IMR-90 (cell line): ENCODE measurements at regions not wholly inside any gene's neighbourhood (a gene's known extent, or its start where the extent isn't known, plus 50 kb on each side); places are given as distances from the start of the nearest gene placed in this dataset.
"Not testable (repeated sequence)": the region's sequence is repeated elsewhere in the genome, so short reads cannot be mapped to it uniquely, and the experiment has no call there.

Source experiments
- ATAC-seq: fragments of 200-7000 bp; cut with Tn5 transposase; 2 replicates; pipeline ENCODE4 v1.9.1; 2020; ENCODE audit warnings: low read depth, mild to moderate bottlenecking, moderate library complexity
- BruUV-seq: library from RNA; stranded (reverse); fragments of 400-500 nt; replicated peaks from 2 replicates; lab custom pipeline; 2021; lab: Mats Ljungman, UMichigan
- CTCF ChIA-PET: fragments of 300-600 bp; formaldehyde crosslinking; extraction: SDS; loops from one replicate; lab custom pipeline; 2021; ENCODE audit warnings: antibody characterized with exemption; lab: Yijun Ruan, JAX
- POLR2A ChIA-PET: fragments of 300-600 bp; sonication (Branson Sonifier 250); formaldehyde crosslinking; loops from one replicate; lab custom pipeline; 2022; ENCODE audit warnings: antibody characterized with exemption; ENCODE audit not compliant: unreplicated experiment; lab: Charles Lee
- DNase-seq: peaks from one replicate; pipeline ENCODE4 v3.0.0; 2013
- H2AFZ ChIP-seq: replicated peaks from 2 replicates; pipeline ENCODE3; 2013; ENCODE audit warnings: low read length, mild to moderate bottlenecking; ENCODE audit not compliant: poor library complexity
- H2AK5ac ChIP-seq: 2 replicates; pipeline ENCODE4 v1.6.1; 2013; ENCODE audit warnings: low read depth, low read length, inconsistent platforms
- H2AK9ac ChIP-seq: replicated peaks from 2 replicates; pipeline ENCODE3; 2013; ENCODE audit warnings: mild to moderate bottlenecking, low read depth, low read length, moderate library complexity; ENCODE audit not compliant: poor library complexity
- H2BK120ac ChIP-seq: 2 replicates; pipeline ENCODE4 v1.6.1; 2013; ENCODE audit warnings: low read depth, low read length, inconsistent platforms
- H2BK15ac ChIP-seq: 3 replicates; pipeline ENCODE4 v1.6.1; 2013; ENCODE audit warnings: low read depth, low read length, inconsistent platforms
- H2BK20ac ChIP-seq: 2 replicates; pipeline ENCODE4 v1.6.1; 2013; ENCODE audit warnings: low read depth, mild to moderate bottlenecking, inconsistent platforms, low read length, moderate library complexity
- H2BK5ac ChIP-seq: 2 replicates; pipeline ENCODE4 v1.6.1; 2013; ENCODE audit warnings: mild to moderate bottlenecking, low read depth, low read length, inconsistent platforms; ENCODE audit not compliant: poor library complexity, severe bottlenecking
- H3K14ac ChIP-seq: replicated peaks from 2 replicates; pipeline ENCODE4 v1.6.1; 2013; ENCODE audit warnings: low read depth, low read length, inconsistent platforms
- H3K18ac ChIP-seq: 2 replicates; pipeline ENCODE4 v1.6.1; 2013; ENCODE audit warnings: low read depth, low read length, control low read depth
- H3K23ac ChIP-seq: 2 replicates; pipeline ENCODE4 v1.6.1; 2013; ENCODE audit warnings: low read depth, low read length, inconsistent platforms
- H3K27ac ChIP-seq: 2 replicates; pipeline ENCODE4 v1.5.1; 2013; ENCODE audit warnings: mild to moderate bottlenecking, control low read depth, low read length; ENCODE audit not compliant: insufficient read depth
- H3K27me3 ChIP-seq: 2 replicates; pipeline ENCODE4 v1.6.1; 2013; ENCODE audit warnings: low read length; ENCODE audit not compliant: control insufficient read depth, insufficient read depth
- H3K36me3 ChIP-seq: 2 replicates; pipeline ENCODE4 v1.6.1; 2013; ENCODE audit warnings: low read length, mixed read lengths; ENCODE audit not compliant: control insufficient read depth, insufficient read depth
- H3K4ac ChIP-seq: 2 replicates; pipeline ENCODE4 v1.6.1; 2013; ENCODE audit warnings: low read depth, low read length, inconsistent platforms
- H3K4me1 ChIP-seq: 2 replicates; pipeline ENCODE4 v1.6.1; 2013; ENCODE audit warnings: low read length, mixed read lengths; ENCODE audit not compliant: control insufficient read depth, insufficient read depth
- H3K4me2 ChIP-seq: 2 replicates; pipeline ENCODE4 v1.6.1; 2013; ENCODE audit warnings: low read depth, mild to moderate bottlenecking, control low read depth, low read length, moderate library complexity
- H3K4me3 ChIP-seq: 2 replicates; pipeline ENCODE4 v1.5.1; 2013; ENCODE audit warnings: low read depth, mild to moderate bottlenecking, control low read depth, low read length, moderate library complexity; ENCODE audit not compliant: insufficient read depth
- H3K56ac ChIP-seq: 2 replicates; pipeline ENCODE4 v1.6.1; 2013; ENCODE audit warnings: low read length, inconsistent platforms; ENCODE audit not compliant: insufficient read depth; ENCODE audit errors: extremely low read depth
- H3K79me1 ChIP-seq, 2 experiments: 2 replicates each; pipeline ENCODE4 v1.6.1; 2013; ENCODE audit warnings: low read length in 2 of 2, inconsistent platforms in 1 of 2, low read depth in 1 of 2
- H3K9ac ChIP-seq: 2 replicates; pipeline ENCODE4 v1.6.1; 2013; ENCODE audit warnings: low read depth, low read length, control low read depth
- H3K9me1 ChIP-seq: 2 replicates; pipeline ENCODE4 v1.6.1; 2013; ENCODE audit warnings: low read length, inconsistent platforms; ENCODE audit not compliant: insufficient read depth
- H3K9me3 ChIP-seq: 2 replicates; pipeline ENCODE4 v1.6.1; 2013; ENCODE audit warnings: low read length; ENCODE audit not compliant: control insufficient read depth, insufficient read depth
- H4K20me1 ChIP-seq: 2 replicates; pipeline ENCODE4 v1.6.1; 2013; ENCODE audit warnings: low read length, inconsistent platforms; ENCODE audit not compliant: insufficient read depth
- H4K5ac ChIP-seq: 2 replicates; pipeline ENCODE4 v1.6.1; 2013; ENCODE audit warnings: mild to moderate bottlenecking, low read depth, low read length, control low read depth
- H4K8ac ChIP-seq, 2 experiments: 2 replicates each; pipeline ENCODE4 v1.6.1; 2013; ENCODE audit warnings: low read depth in 2 of 2, low read length in 2 of 2, control low read depth in 1 of 2, inconsistent platforms in 1 of 2
- H4K91ac ChIP-seq: 2 replicates; pipeline ENCODE4 v1.6.1; 2013; ENCODE audit warnings: low read depth, low read length, inconsistent platforms; ENCODE audit not compliant: insufficient read depth
- WGBS, 2 experiments: methylation state at CpG; one replicate each; pipeline versions ENCODE4 v1.1.5 to v1.1.7; 2013; ENCODE audit warnings: missing lambda C conversion rate in 2 of 2; ENCODE audit not compliant: insufficient read length in 1 of 2; ENCODE audit errors: extremely low coverage in 2 of 2; 5-methylcytosine and 5-hydroxymethylcytosine counted together
- dilution Hi-C: fragments of 300-500 bp; cut with HindIII; formaldehyde crosslinking; loops from one replicate; pipeline ENCODE4 v1.14.3; 2018; ENCODE audit warnings: low sequenced_read_pairs; ENCODE audit not compliant: unreplicated experiment
- in situ Hi-C: fragments of 300-500 bp; cut with MboI; formaldehyde crosslinking; loops from 3 replicates; pipeline ENCODE4 v1.14.3; 2019; ENCODE audit warnings: low sequenced_read_pairs, inconsistent platforms, mixed read lengths
- intact Hi-C: fragments of 100-400 bp; cut with micrococcal nuclease; formaldehyde crosslinking; loops from 2 replicates; pipeline ENCODE4 v1.10.0; 2022

DNA sequence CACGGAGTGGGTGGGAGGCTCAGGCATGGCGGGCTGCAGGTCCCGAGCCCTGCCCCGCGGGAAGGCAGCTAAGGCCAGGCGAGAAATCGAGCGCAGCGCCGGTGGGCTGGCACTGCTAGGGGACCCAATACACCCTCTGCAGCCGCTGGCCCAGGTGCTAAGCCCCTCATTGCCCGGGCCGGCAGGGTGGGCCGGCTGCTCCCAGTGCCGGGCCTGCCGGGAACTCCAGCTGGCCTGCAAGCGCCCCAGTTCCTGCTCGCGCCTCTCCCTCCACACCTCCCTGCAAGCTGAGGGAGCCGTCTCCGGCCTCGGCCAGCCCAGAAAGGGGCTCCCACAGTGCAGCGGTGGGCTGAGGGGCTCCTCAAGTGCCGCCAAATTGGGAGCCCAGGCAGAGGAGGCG, 50.7 kb upstream of the GBE1 start:
- H2BK120ac ChIP-seq, H3K27ac ChIP-seq, H2AK5ac ChIP-seq, H3K23ac ChIP-seq, H3K4me3 ChIP-seq, H4K20me1 ChIP-seq, H3K9me3 ChIP-seq, H3K9ac ChIP-seq, H2BK15ac ChIP-seq, BruUV-seq, H4K8ac ChIP-seq, H3K9me1 ChIP-seq, H3K36me3 ChIP-seq, POLR2A ChIA-PET, H2BK5ac ChIP-seq, dilution Hi-C loops, H3K14ac ChIP-seq, H4K5ac ChIP-seq, CTCF ChIA-PET, H3K4me1 ChIP-seq, H3K18ac ChIP-seq, H2AK9ac ChIP-seq, in situ Hi-C loops, H3K27me3 ChIP-seq, H4K91ac ChIP-seq, DNase-seq, intact Hi-C loops, H3K79me1 ChIP-seq, H2BK20ac ChIP-seq, H3K4ac ChIP-seq, H3K56ac ChIP-seq, H2AFZ ChIP-seq, ATAC-seq, H3K4me2 ChIP-seq: not testable (repeated sequence)
- 94% methylated on average over 3 of the region's 25 CpGs; no CpG with 5 or more reads in 1 of the 2 experiments for WGBS, 2 experiments
